H1 (cell line): ENCODE measurements at regions not wholly inside any gene's neighbourhood (a gene's known extent, or its start where the extent isn't known, plus 50 kb on each side); places are given as distances from the start of the nearest gene placed in this dataset.

ENCODE experiments used
- BRCA1 ChIP-seq: IDR thresholded peaks from 2 replicates; pipeline ENCODE4 v1.6.1; 2012; ENCODE audit warnings: low read depth, low read length, improper control_type of control experiment
- EGR1 ChIP-seq: IDR thresholded peaks from 2 replicates; pipeline ENCODE4 v1.6.1; 2011; ENCODE audit warnings: low read depth, low read length, borderline replicate concordance
- JUN ChIP-seq: IDR thresholded peaks from 2 replicates; pipeline ENCODE4 v1.6.1; 2011; ENCODE audit warnings: low read depth, mild to moderate bottlenecking, improper control_type of control experiment, low read length
- PHF8 ChIP-seq: fragments of 200-600 bp; sonication (generic); conservative IDR thresholded peaks from 2 replicates; pipeline ENCODE4 v1.7.1; 2012; ENCODE audit warnings: low read depth, mild to moderate bottlenecking, inconsistent platforms, low read length, moderate library complexity
- RFX5 ChIP-seq: IDR thresholded peaks from 2 replicates; pipeline ENCODE4 v1.6.1; 2011; ENCODE audit warnings: low read depth, low read length, improper control_type of control experiment, borderline replicate concordance
- RXRA ChIP-seq: IDR thresholded peaks from 2 replicates; pipeline ENCODE4 v1.6.1; 2011; ENCODE audit warnings: low read depth, mild to moderate bottlenecking, low read length, moderate library complexity; ENCODE audit not compliant: insufficient read depth
- SRF ChIP-seq: IDR thresholded peaks from 2 replicates; pipeline ENCODE4 v1.6.1; 2011; ENCODE audit warnings: mild to moderate bottlenecking, low read depth, low read length, moderate library complexity
- TF ChIP-seq, protein P1 (sequence below), 3 experiments: IDR thresholded peaks; 1 replicate in 2 of 3; 2 replicates in 1 of 3; pipeline versions ENCODE4 v1.5.1 to v1.6.1; 2011; ENCODE audit warnings: low read length in 3 of 3, mild to moderate bottlenecking in 3 of 3, inconsistent platforms in 2 of 3, low read depth in 1 of 3, moderate library complexity in 1 of 3; ENCODE audit not compliant: insufficient read depth in 1 of 3; ENCODE audit errors: control extremely low read depth in 1 of 3
- TF ChIP-seq, protein P2 (sequence below): IDR thresholded peaks from 2 replicates; pipeline ENCODE4 v1.6.1; 2011; ENCODE audit warnings: low read length, improper control_type of control experiment
- TF ChIP-seq, protein P3 (sequence below): IDR thresholded peaks from 2 replicates; pipeline ENCODE4 v1.6.1; 2012; ENCODE audit warnings: inconsistent platforms

DNA sequence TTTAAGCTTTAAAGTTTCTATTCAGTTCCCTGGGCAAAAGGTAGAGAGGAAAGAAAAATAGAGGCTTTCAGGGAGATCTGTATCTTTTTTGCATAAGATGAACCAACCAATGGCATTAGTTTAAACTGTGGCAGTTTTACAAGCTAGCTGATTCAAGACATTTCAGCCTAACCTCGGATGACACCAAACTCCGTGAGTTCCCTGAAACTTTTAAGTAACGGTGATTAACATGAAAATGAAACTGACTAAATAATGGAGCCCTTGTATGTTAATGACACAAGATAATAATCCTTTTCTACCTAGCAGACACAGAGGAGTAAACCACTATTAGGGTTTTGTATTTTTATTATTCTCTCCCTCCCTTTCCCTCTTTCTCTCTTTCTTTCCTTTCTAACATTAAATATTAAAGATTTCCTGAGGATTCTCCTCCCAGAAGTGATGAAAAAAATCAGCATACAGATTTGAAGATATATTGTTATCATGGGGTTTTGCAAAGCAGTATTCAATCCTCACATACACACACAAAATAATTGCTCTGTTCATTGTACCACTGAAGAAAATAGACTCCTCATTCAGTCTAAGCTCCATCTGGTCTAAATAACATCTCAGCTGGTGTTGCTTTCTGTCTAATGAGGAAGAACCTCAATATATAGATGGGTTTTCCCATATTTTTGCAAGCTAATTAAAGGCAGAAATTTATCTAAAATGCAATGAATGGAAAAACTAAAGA is 483.8 kb downstream of the NOVA1 start:
- no peak for TF ChIP-seq EGR1
- TF ChIP-seq, protein P1, sequence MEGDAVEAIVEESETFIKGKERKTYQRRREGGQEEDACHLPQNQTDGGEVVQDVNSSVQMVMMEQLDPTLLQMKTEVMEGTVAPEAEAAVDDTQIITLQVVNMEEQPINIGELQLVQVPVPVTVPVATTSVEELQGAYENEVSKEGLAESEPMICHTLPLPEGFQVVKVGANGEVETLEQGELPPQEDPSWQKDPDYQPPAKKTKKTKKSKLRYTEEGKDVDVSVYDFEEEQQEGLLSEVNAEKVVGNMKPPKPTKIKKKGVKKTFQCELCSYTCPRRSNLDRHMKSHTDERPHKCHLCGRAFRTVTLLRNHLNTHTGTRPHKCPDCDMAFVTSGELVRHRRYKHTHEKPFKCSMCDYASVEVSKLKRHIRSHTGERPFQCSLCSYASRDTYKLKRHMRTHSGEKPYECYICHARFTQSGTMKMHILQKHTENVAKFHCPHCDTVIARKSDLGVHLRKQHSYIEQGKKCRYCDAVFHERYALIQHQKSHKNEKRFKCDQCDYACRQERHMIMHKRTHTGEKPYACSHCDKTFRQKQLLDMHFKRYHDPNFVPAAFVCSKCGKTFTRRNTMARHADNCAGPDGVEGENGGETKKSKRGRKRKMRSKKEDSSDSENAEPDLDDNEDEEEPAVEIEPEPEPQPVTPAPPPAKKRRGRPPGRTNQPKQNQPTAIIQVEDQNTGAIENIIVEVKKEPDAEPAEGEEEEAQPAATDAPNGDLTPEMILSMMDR (IDR thresholded peaks at IDR 0.05; ENCODE audit: control extremely low read depth in 1 of 3, insufficient read depth in 1 of 3, low read depth in 1 of 3, low read length in 3 of 3), result no peak
- TF ChIP-seq BRCA1, result no peak
- TF ChIP-seq RFX5, result no peak
- TF ChIP-seq JUN, result no peak
- TF ChIP-seq, protein P2, sequence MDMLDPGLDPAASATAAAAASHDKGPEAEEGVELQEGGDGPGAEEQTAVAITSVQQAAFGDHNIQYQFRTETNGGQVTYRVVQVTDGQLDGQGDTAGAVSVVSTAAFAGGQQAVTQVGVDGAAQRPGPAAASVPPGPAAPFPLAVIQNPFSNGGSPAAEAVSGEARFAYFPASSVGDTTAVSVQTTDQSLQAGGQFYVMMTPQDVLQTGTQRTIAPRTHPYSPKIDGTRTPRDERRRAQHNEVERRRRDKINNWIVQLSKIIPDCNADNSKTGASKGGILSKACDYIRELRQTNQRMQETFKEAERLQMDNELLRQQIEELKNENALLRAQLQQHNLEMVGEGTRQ, result no peak
- TF ChIP-seq SRF, result no peak
- no peak for TF ChIP-seq RXRA
- TF ChIP-seq, protein P3, sequence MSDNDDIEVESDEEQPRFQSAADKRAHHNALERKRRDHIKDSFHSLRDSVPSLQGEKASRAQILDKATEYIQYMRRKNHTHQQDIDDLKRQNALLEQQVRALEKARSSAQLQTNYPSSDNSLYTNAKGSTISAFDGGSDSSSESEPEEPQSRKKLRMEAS, result no peak
- TF ChIP-seq PHF8, result no peak
